Heart right ventricle (tissue), 16 donors: ENCODE measurements at regions not wholly inside any gene's neighbourhood (a gene's known extent, or its start where the extent isn't known, plus 50 kb on each side); places are given as distances from the start of the nearest gene placed in this dataset.

ENCODE experiments used
- ATAC-seq, 8 donors: fragments of 200-7000 bp; cut with Tn5 transposase; one replicate each; pipeline ENCODE4 v1.9.1; 2020; ENCODE audit warnings: mild to moderate bottlenecking in 8 of 8, moderate library complexity in 8 of 8, moderate number of reproducible peaks in 1 of 8
- DNase-seq, 2 donors: peaks; one replicate each; pipeline ENCODE4 v3.0.0-alpha.2; 2020
- H3K27ac ChIP-seq, 10 donors: fragments of 200-600 bp; sonication (generic) in 2 of 10; one replicate each; pipeline versions ENCODE4 v1.5.0 to v1.8.0; 2020 to 2022; ENCODE audit warnings: mild to moderate bottlenecking in 3 of 10
- H3K27me3 ChIP-seq, 7 donors: fragments of 200-600 bp; one replicate each; pipeline ENCODE4 v1.8.0; 2021 to 2022; ENCODE audit warnings: mild to moderate bottlenecking in 2 of 7
- H3K36me3 ChIP-seq, 9 donors: fragments of 200-600 bp; sonication (generic) in 1 of 9; one replicate each; pipeline versions ENCODE4 v1.5.0 to v1.8.0; 2020 to 2022; ENCODE audit warnings: mild to moderate bottlenecking in 2 of 9
- H3K4me1 ChIP-seq, 9 donors: fragments of 200-600 bp; sonication (generic) in 1 of 9; one replicate each; pipeline versions ENCODE4 v1.5.0 to v1.8.0; 2020 to 2022; ENCODE audit warnings: mild to moderate bottlenecking in 4 of 9
- H3K4me3 ChIP-seq, 10 donors: fragments of 200-600 bp; sonication (generic) in 2 of 10; one replicate each; pipeline versions ENCODE4 v1.5.0 to v1.8.0; 2020 to 2022; ENCODE audit warnings: mild to moderate bottlenecking in 7 of 10, moderate library complexity in 2 of 10
- H3K9me3 ChIP-seq, 11 donors: fragments of 200-600 bp in 10 of 11; sonication (generic) in 2 of 11; one replicate each; pipeline versions ENCODE4 v1.5.0 to v1.8.0; 2013 to 2022; ENCODE audit warnings: mild to moderate bottlenecking in 2 of 11, control low read depth in 1 of 11, moderate library complexity in 1 of 11
- WGBS, 2 donors: extraction: QIAGEN DNeasy Blood & Tissue Kit; methylation state at CpG; one replicate each; pipeline ENCODE4 v1.1.7; 2013; ENCODE audit warnings: inconsistent platforms in 1 of 2; 5-methylcytosine and 5-hydroxymethylcytosine counted together
- intact Hi-C, 10 donors: fragments of 100-400 bp; cut with DNase I; formaldehyde crosslinking; loops; one replicate each; pipeline versions ENCODE4 v1.11.1 to v1.14.2; 2022
- TF ChIP-seq, protein P1 (sequence below), 9 donors: fragments of 200-600 bp; sonication (generic) in 2 of 9; IDR thresholded peaks; one replicate each; pipeline versions ENCODE4 v1.5.0 to v1.8.0; 2021 to 2022; ENCODE audit warnings: antibody characterized with exemption in 9 of 9, mild to moderate bottlenecking in 5 of 9, moderate library complexity in 1 of 9
- donor health status: Arrhythmogenic right ventricular cardiomyopathy.
- donor health status: ischemic (EF 13 %, LVEDD 7.1; RV severe dilation, severe dysfunction).
- donor health status: healthy with polysubstance abuse.
- donor health status: DM: no; HTN: yes; CAD: no.
- donor health status: DM: no; HTN: no; CAD: no.
- donor health status: ischemic (EF 25% LVEDD 6.9; RV normal size, moderate dysfunction).
- donor health status: ischemic (EF 25% LVEDD 5.7; RV mildly dilated, moderate dysfunction).
- donor health status: healthy.
- donor health status: DM: yes; HTN: yes; CAD: no.
- donor health status: Ischemic cardiomyopathy.
- donor health status: ischemic (EF 35%, LVEDD 5.7; RV mildly dilated, moderate dysfunction).
- donor health status: nonischemic (EF 11% LVEDD 7.7; RV severe dilation, severe dysfunction).
- donor health status: DM: yes; HTN: yes; CAD: no.
- donor health status: PGD.
- donor health status: ischemic (EF 29% LVEDD 5.4; RV normal size, mild dysfunction).
- donor health status: nonischemic (EF 23%, LVEDD 6.1; RV moderate dilation, normal function).

DNA sequence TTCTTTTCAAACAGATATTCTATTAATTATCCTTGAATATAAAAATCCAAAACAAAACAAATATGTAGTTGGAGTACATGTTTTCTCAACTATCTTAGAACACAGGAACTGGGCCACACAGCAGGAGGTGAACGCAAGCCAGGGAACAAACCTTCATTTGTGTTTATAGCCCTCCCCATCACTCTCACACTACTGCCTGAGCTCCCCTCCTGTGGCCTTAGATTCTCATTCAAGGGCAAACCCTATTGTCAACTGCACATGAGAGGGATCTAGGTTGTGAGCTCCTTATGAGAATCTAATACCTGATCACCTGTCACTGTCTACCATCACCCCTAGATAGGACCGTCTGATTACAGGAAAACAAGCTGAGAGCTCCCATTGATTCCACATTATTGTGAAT, 427.1 kb upstream of the PRR20A start:
- Histone ChIP-seq H3K4me3 (no peak overlapping the region), H3K4me1 (no peaks in the 10 kb centered on the region), H3K27ac (no peak overlapping the region), H3K9me3 (no peaks in the 10 kb centered on the region), H3K36me3 (no peaks in the 10 kb centered on the region), H3K27me3 (no peaks in the 10 kb centered on the region)
- DNase-seq (no peak), ATAC-seq (no peak)
- 83 to 92% methylated on average over 2 of the region's 2 CpGs for WGBS, 2 donors
- TF ChIP-seq, protein P1, sequence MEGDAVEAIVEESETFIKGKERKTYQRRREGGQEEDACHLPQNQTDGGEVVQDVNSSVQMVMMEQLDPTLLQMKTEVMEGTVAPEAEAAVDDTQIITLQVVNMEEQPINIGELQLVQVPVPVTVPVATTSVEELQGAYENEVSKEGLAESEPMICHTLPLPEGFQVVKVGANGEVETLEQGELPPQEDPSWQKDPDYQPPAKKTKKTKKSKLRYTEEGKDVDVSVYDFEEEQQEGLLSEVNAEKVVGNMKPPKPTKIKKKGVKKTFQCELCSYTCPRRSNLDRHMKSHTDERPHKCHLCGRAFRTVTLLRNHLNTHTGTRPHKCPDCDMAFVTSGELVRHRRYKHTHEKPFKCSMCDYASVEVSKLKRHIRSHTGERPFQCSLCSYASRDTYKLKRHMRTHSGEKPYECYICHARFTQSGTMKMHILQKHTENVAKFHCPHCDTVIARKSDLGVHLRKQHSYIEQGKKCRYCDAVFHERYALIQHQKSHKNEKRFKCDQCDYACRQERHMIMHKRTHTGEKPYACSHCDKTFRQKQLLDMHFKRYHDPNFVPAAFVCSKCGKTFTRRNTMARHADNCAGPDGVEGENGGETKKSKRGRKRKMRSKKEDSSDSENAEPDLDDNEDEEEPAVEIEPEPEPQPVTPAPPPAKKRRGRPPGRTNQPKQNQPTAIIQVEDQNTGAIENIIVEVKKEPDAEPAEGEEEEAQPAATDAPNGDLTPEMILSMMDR (IDR thresholded peaks at IDR 0.05) = no peak
- intact Hi-C loops = no loop called here

DNA sequence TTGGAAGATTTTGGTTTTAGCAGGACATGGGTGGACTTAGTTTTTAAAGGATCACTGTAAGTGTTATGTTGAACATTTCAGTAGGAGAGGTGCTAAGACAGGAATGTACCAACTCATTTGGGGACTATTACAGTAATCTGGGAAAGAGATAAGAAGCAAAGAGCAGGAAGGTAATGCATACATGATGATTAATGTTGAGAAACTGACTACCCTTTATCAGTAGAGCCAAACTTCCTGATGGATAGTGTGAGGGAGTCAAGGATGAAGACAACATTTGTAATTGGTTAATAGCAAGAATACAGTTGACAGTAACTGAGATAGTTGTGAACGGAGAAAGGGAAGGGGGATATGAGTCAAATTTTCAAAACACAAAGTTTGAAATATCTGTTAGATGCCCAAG, 421.9 kb upstream of the PRR20A start:
- intact Hi-C loops = no loop called here
- Histone ChIP-seq H3K36me3 (no peaks in the 10 kb centered on the region), H3K9me3 (peaks cover 0 to 25% (median 0%) of the 10 kb centered on the region in 11 donors), H3K4me3 (no peak overlapping the region), H3K27me3 (no peaks in the 10 kb centered on the region), H3K27ac (no peak overlapping the region), H3K4me1 (no peaks in the 10 kb centered on the region)
- no peak for ATAC-seq
- no peak for DNase-seq
- 45 to 47% methylated on average over 1 of the region's 1 CpG for WGBS, 2 donors
- TF ChIP-seq, protein P1 (IDR thresholded peaks at IDR 0.05) = no peak

DNA sequence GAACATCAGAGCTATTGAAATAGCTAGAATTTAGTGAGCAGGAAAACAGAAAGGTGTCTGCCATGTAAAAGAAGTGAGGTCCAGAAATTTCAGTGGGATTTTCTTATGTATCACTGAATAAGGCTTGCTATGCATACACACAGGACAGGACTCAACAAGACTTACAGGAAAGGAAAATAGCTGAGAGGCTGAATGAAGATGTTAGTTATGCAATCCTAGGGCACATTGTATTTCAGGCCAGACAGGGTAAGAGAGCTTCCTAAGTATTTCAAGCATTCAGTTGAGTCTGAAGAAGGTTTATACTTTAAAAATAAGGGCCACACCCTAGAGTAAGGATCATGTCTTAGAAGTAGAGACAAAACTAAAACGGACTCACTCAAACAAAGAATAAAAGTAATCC, 419.9 kb upstream of the PRR20A start:
- TF ChIP-seq, protein P1 (IDR thresholded peaks at IDR 0.05) = no peak
- intact Hi-C loops = no loop called here
- no peak for DNase-seq
- H3K36me3 ChIP-seq = no peaks in the 10 kb centered on the region
- H3K4me3 ChIP-seq = no peak overlapping the region
- WGBS, 2 donors = 72 to 79% methylated on average over 1 of the region's 1 CpG
- no peak for ATAC-seq
- H3K4me1 ChIP-seq = no peaks in the 10 kb centered on the region
- H3K27me3 ChIP-seq = no peaks in the 10 kb centered on the region
- H3K9me3 ChIP-seq = peaks cover 0 to 25% (median 0%) of the 10 kb centered on the region in 11 donors
- no peak overlapping the region for H3K27ac ChIP-seq

DNA sequence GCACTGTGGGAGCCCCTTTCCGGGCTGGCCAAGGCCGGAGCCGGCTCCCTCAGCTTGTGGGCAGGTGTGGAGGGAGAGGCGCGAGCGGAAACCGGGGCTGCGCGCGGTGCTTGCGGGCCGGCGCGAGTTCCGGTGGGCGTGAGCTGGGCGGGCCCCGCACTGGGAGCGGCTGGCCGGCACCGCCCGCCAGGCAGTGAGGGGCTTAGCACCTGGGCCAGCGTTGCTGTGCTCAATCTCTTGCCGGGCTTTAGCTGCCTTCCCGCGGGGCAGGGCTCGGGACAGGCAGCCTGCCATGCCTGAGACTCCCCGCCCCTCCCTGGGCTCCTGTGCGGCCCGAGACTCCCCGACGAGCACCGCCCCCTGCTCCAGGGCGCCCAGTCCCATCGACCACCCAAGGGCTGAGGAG, 405.2 kb upstream of the PRR20A start:
- DNase-seq = no peak
- H3K4me1 ChIP-seq = no peaks in the 10 kb centered on the region

More for the DNA sequence above, 405.2 kb upstream of the PRR20A start:
- H3K36me3 ChIP-seq = no peaks in the 10 kb centered on the region
- TF ChIP-seq, protein P1 (IDR thresholded peaks at IDR 0.05) = no peak
- no peak overlapping the region for H3K27ac ChIP-seq
- peaks cover 0 to 18% (median 0%) of the 10 kb centered on the region in 11 donors for H3K9me3 ChIP-seq
- no peak overlapping the region for H3K4me3 ChIP-seq
- no peak for ATAC-seq
- H3K27me3 ChIP-seq = no peaks in the 10 kb centered on the region
- 93 to 96% methylated on average over 29 to 35 of the region's 35 CpGs for WGBS, 2 donors
- intact Hi-C loops = no loop called here
